Chondrocyte (in vitro differentiated cells): ENCODE measurements at regions not wholly inside any gene's neighbourhood (a gene's known extent, or its start where the extent isn't known, plus 50 kb on each side); places are given as distances from the start of the nearest gene placed in this dataset.

ENCODE experiments used
- DNase-seq: peaks from one replicate; pipeline ENCODE4 v3.0.0; 2021; ENCODE audit warnings: mixed read lengths, low spot score
- H3K27ac Mint-ChIP-seq: one replicate; pipeline ENCODE4 v1.8.0; 2021; ENCODE audit warnings: mild to moderate bottlenecking, moderate library complexity, mixed read lengths; ENCODE audit not compliant: unreplicated experiment
- H3K27me3 Mint-ChIP-seq: 2 replicates; pipeline ENCODE4 v1.8.0; 2021; ENCODE audit warnings: low read depth, mixed read lengths
- H3K36me3 Mint-ChIP-seq: 2 replicates; pipeline ENCODE4 v1.8.0; 2021; ENCODE audit warnings: low read depth, mixed read lengths
- H3K4me1 Mint-ChIP-seq: 2 replicates; pipeline ENCODE4 v1.8.0; 2021; ENCODE audit warnings: low read depth, mild to moderate bottlenecking, mixed read lengths
- H3K4me3 Mint-ChIP-seq: one replicate; pipeline ENCODE4 v1.8.0; 2021; ENCODE audit warnings: mild to moderate bottlenecking, moderate library complexity, mixed read lengths; ENCODE audit not compliant: unreplicated experiment
- H3K9me3 Mint-ChIP-seq: 2 replicates; pipeline ENCODE4 v1.8.0; 2021; ENCODE audit warnings: low read depth, mixed read lengths
- CTCF ChIP-seq: fragments of 200-600 bp; sonication (generic); IDR thresholded peaks from 2 replicates; pipeline ENCODE4 v1.5.0; 2021; ENCODE audit warnings: antibody characterized with exemption, mild to moderate bottlenecking, moderate library complexity

GRCh38 chr6:129967427-129967826 lies 51.0 kb upstream of the L3MBTL3 start:
- H3K9me3 Mint-ChIP-seq, result peaks cover 2% of the 10 kb centered on the region
- no peak overlapping the region for H3K4me3 Mint-ChIP-seq
- H3K27ac Mint-ChIP-seq, result no peak overlapping the region
- H3K27me3 Mint-ChIP-seq, result peaks cover 12% of the 10 kb centered on the region
- H3K4me1 Mint-ChIP-seq, result peaks cover 10% of the 10 kb centered on the region
- DNase-seq, result no peak
- no peaks in the 10 kb centered on the region for H3K36me3 Mint-ChIP-seq
- no peak for TF ChIP-seq CTCF

GRCh38 chr6:129966125-129966524 lies 52.3 kb upstream of the L3MBTL3 start:
- H3K27ac Mint-ChIP-seq, result no peak overlapping the region

GRCh38 chr6:129965096-129965495 lies 53.3 kb upstream of the L3MBTL3 start:
- TF ChIP-seq CTCF, result no peak
- Mint-ChIP-seq H3K27me3 (peaks cover 2% of the 10 kb centered on the region), H3K4me3 (no peak overlapping the region), H3K36me3 (no peaks in the 10 kb centered on the region), H3K4me1 (peaks cover 10% of the 10 kb centered on the region), H3K9me3 (peaks cover 2% of the 10 kb centered on the region), H3K27ac (no peak overlapping the region)
- no peak for DNase-seq

More at GRCh38 chr6:129966125-129966524, 52.3 kb upstream of the L3MBTL3 start:
- no peaks in the 10 kb centered on the region for H3K36me3 Mint-ChIP-seq
- no peak overlapping the region for H3K4me3 Mint-ChIP-seq
- DNase-seq, result no peak
- H3K4me1 Mint-ChIP-seq, result peaks cover 10% of the 10 kb centered on the region
- no peak for TF ChIP-seq CTCF
- peaks cover 2% of the 10 kb centered on the region for H3K9me3 Mint-ChIP-seq
- peaks cover 11% of the 10 kb centered on the region for H3K27me3 Mint-ChIP-seq

GRCh38 chr6:129959358-129959930 lies 58.9 kb upstream of the L3MBTL3 start:
- DNase-seq, result no peak
- Mint-ChIP-seq H3K27me3 (peaks cover 2% of the 10 kb centered on the region), H3K27ac (no peak overlapping the region), H3K4me1 (no peaks in the 10 kb centered on the region), H3K4me3 (no peak overlapping the region), H3K9me3 (no peaks in the 10 kb centered on the region), H3K36me3 (no peaks in the 10 kb centered on the region)
- no peak for TF ChIP-seq CTCF

- H3K4me3 Mint-ChIP-seq, result no peak overlapping the region
- H3K36me3 Mint-ChIP-seq, result no peaks in the 10 kb centered on the region
- no peak for TF ChIP-seq CTCF
- H3K4me1 Mint-ChIP-seq, result no peaks in the 10 kb centered on the region
- H3K27me3 Mint-ChIP-seq, result no peaks in the 10 kb centered on the region
- H3K27ac Mint-ChIP-seq, result no peak overlapping the region
- peak; percentile 82 for DNase-seq
- no peaks in the 10 kb centered on the region for H3K9me3 Mint-ChIP-seq
These were observed 60.2 kb upstream of the L3MBTL3 start for GRCh38 chr6:129957941-129958898.
